ENCODE measurements at regions not wholly inside any gene's neighbourhood (a gene's known extent, or its start where the extent isn't known, plus 50 kb on each side); places are given as distances from the start of the nearest gene placed in this dataset.

- no peak for DNase-seq (ENCODE audit: low read depth in 1 of 2, low spot score in 2 of 2)
- Histone ChIP-seq H3K4ac (replicated peaks; ENCODE audit: insufficient read length, low read depth, low read length) (no peak overlapping the region), H3K14ac (ENCODE audit: insufficient read length) (no peak overlapping the region), H4K8ac (ENCODE audit: extremely low read depth, insufficient read depth, low read length) (no peak overlapping the region), H3K23me2 (ENCODE audit: low read depth, low read length) (no peaks in the 10 kb centered on the region), H3K27me3 (replicated peaks in 1 of 4; ENCODE audit: control insufficient read depth in 3 of 4, extremely low read depth in 1 of 4, insufficient read depth in 3 of 4, low read length in 3 of 4) (no peaks in the 10 kb centered on the region), H3K4me2 (ENCODE audit: insufficient read depth in 1 of 2, low read depth in 2 of 2, low read length in 2 of 2) (no peak overlapping the region), H4K5ac (ENCODE audit: insufficient read length, low read depth, low read length) (no peak overlapping the region), H2BK20ac (ENCODE audit: low read length) (no peak overlapping the region), H4K20me1 (replicated peaks in 1 of 2; ENCODE audit: control insufficient read depth in 1 of 2, insufficient read depth in 2 of 2, low read length in 2 of 2) (no peaks in the 10 kb centered on the region), H3K79me2 (ENCODE audit: control insufficient read depth in 1 of 2, insufficient read depth in 2 of 2, low read length in 2 of 2) (no peaks in the 10 kb centered on the region), H2AK5ac (ENCODE audit: low read depth, low read length) (no peak overlapping the region), H3K9me3 (ENCODE audit: insufficient read depth in 2 of 2, low read depth in 1 of 2, low read length in 1 of 2) (no peaks in the 10 kb centered on the region), H3K4me1 (replicated peaks in 1 of 4; ENCODE audit: control insufficient read depth in 3 of 4, insufficient read depth in 4 of 4, low read length in 3 of 4) (peaks cover 0 to 5% (median 1%) of the 10 kb centered on the region in 4 experiments; a peak in 3 of 7 replicates), H2BK15ac (ENCODE audit: low read length) (no peak overlapping the region), H3K23ac (ENCODE audit: insufficient read length) (no peak overlapping the region), H3K79me1 (ENCODE audit: low read depth, low read length) (no peaks in the 10 kb centered on the region), H3K4me3 (ENCODE audit: extremely low read depth in 1 of 4, insufficient read depth in 2 of 4, low read depth in 3 of 4, low read length in 4 of 4) (no peak overlapping the region), H2BK12ac (ENCODE audit: low read depth, low read length) (no peak overlapping the region), H3K27ac (ENCODE audit: low read depth, low read length) (no peak overlapping the region), H3K18ac (ENCODE audit: extremely low read depth, low read length) (no peak overlapping the region), H2BK120ac (replicated peaks; ENCODE audit: low read depth, low read length) (no peak overlapping the region), H2AFZ (ENCODE audit: low read length) (no peak overlapping the region), H3K36me3 (ENCODE audit: control insufficient read depth in 2 of 4, insufficient read depth in 4 of 4, low read length in 3 of 4) (no peaks in the 10 kb centered on the region), H3K9ac (replicated peaks in 1 of 4; ENCODE audit: extremely low read depth in 1 of 4, low read depth in 3 of 4, low read length in 3 of 4) (no peak overlapping the region), H3K56ac (replicated peaks; ENCODE audit: insufficient read length, low read depth, low read length) (no peak overlapping the region), H4K91ac (replicated peaks; ENCODE audit: insufficient read length, low read length) (no peak overlapping the region), H2BK5ac (ENCODE audit: low read depth, low read length) (peak overlapping the region; percentile 3; the same call in 1 of the 2 replicates)
- ChIA-PET CTCF (ENCODE audit: partially characterized antibody) (interaction anchor here (0.6 to 1.3 kb wide), 2 partner anchors 41 to 1321 kb away, joined by 3 read pairs; no protein-coding TSS in a partner anchor), POLR2A (ENCODE audit: partially characterized antibody) (no interaction called here)
- FAIRE-seq, result no peak
- 85% methylated on average over 5 of the region's 5 CpGs; no CpG with 5 or more reads in 1 of the 2 experiments for WGBS, 2 experiments (ENCODE audit: extremely low coverage in 1 of 2, insufficient coverage in 1 of 2, insufficient read length in 1 of 2, insufficient replicate concordance in 2 of 2, low coverage in 1 of 2, low lambda C conversion rate in 2 of 2, missing lambda C conversion rate in 1 of 2)
- TF ChIP-seq EZH2 (IDR thresholded peaks at IDR 0.05; ENCODE audit: low read depth, low read length, severe bottlenecking), result no peak
- TF ChIP-seq CTCF (IDR thresholded peaks at IDR 0.05; ENCODE audit: control extremely low read depth in 1 of 3, insufficient read depth in 1 of 3, low read depth in 1 of 3, low read length in 3 of 3), result no peak
- TF ChIP-seq POLR2AphosphoS5 (IDR thresholded peaks at IDR 0.05; ENCODE audit: low read depth, low read length), result no peak
- no peak for TF ChIP-seq SIX5 (IDR thresholded peaks at IDR 0.05; ENCODE audit: low read depth, low read length)
- no peak for TF ChIP-seq RNF2 (IDR thresholded peaks at IDR 0.05; ENCODE audit: borderline replicate concordance, low read depth, low read length, missing control alignments, poor library complexity, severe bottlenecking)
- TF ChIP-seq NRF1 (IDR thresholded peaks at IDR 0.05; ENCODE audit: low read depth, low read length), result no peak
- no peak for TF ChIP-seq ZNF274 (IDR thresholded peaks at IDR 0.05; ENCODE audit: borderline replicate concordance, extremely low read depth, low read length)
- no peak for TF ChIP-seq SUZ12 (IDR thresholded peaks at IDR 0.05; ENCODE audit: low read length)
- TF ChIP-seq TBP (IDR thresholded peaks at IDR 0.05; ENCODE audit: low read depth, low read length), result no peak
- TF ChIP-seq CBX5 (IDR thresholded peaks at IDR 0.05; ENCODE audit: low read depth, low read length), result no peak
- no peak for TF ChIP-seq TAF1 (IDR thresholded peaks at IDR 0.05; ENCODE audit: low read depth, low read length)
- no peak for TF ChIP-seq GTF2F1 (IDR thresholded peaks at IDR 0.05; ENCODE audit: borderline replicate concordance, low read depth, low read length)
Measured at GRCh38 chr1:81374481-81374880, 426.3 kb upstream of the ADGRL2 start.

All from H1 (cell line).